ENCODE measurements at regions not wholly inside any gene's neighbourhood (a gene's known extent, or its start where the extent isn't known, plus 50 kb on each side); places are given as distances from the start of the nearest gene placed in this dataset.
"Not testable (repeated sequence)": the region's sequence is repeated elsewhere in the genome, so short reads cannot be mapped to it uniquely, and the experiment has no call there.

GRCh38 chr1:88502886-88503285 lies 181.2 kb upstream of the PKN2 start:
- DNase-seq (ENCODE audit: low read depth in 2 of 3, low spot score in 2 of 3), result no peak

DNA sequence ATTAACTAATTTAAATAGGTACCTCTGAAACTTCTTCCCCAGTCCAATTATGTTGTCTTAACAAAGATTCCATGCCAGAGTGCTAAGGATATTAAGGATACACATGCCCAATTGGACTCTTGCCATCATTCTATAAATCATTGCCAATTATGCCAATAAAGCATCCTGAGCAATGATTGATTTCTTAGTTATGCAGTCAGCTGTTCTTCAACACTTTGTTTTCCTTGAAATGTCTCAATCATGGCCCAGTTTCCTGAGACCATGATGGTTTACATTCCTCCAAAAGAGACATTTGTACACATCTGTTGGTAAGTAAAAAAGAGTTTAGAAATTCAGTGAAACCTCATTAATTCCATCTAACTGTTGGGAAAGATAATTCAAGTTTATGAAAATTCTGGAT lies 180.4 kb upstream of the PKN2 start:
- DNase-seq (ENCODE audit: low read depth in 2 of 3, low spot score in 2 of 3), result no peak

DNA sequence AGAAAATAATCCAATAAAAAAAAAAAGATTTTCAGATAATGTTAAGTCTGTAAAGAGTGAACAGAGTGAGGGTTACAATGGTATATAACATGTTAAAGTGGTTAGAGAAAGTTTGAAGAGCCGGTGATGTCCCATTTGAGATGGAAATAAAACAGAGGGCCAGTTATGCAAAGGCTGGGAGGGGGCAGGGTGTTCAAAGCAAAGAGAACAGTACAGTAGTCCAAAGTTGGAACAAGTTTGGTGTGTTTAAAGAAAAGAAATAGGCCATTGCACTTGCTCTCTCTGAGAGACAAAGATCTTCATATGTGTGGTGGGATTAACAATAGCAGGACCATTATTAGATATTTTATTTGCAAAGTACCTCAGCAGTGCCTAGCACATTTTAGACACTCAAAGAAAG lies 179.5 kb upstream of the PKN2 start:
- no peak for DNase-seq (ENCODE audit: low read depth in 2 of 3, low spot score in 2 of 3)

DNA sequence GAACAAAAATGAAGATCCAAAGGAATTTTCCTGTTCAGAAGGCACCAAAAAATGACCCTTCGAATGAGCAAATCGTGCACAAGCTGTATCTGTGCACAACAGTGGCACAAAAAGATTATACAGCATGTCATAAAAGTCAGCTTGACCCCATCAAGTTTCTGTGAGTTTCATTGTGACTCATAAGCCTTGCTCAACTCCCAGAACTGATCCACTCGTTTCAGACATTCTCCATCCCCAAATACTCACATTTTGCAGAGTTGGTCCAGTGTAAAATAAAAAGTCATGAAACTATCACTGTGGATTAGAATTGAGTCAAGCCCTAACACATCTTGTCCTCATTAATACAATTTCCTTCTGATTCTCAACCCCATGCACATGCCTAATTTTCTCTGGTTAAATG lies 174.7 kb upstream of the PKN2 start:
- no peak for DNase-seq (ENCODE audit: low read depth in 2 of 3, low spot score in 2 of 3)

DNA sequence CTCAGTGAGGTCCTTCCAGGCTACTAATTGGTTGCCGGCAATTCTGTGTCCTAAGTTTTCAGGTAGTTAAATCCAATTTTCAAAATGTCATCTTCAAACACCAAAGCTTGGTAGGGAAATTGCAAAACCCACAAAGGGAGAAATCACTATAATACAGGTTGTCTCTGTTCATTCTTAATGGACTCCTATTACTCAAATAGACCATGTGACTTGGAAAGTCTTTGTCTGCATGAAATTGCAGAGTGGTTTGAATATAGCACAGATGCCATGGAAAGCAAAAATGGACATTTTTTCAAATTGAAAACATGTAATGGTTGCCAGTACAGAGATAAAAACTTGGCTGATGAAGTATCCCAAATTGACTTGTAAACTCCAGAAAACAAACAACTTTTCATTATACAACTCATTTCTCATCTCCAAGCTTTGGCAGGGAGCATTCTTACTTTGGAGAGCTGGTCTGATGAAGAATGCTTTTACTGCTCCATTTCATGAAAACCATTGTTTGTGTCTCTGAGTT lies 169.5 kb upstream of the PKN2 start:
- no peak for DNase-seq (ENCODE audit: low read depth in 2 of 3, low spot score in 2 of 3)

DNA sequence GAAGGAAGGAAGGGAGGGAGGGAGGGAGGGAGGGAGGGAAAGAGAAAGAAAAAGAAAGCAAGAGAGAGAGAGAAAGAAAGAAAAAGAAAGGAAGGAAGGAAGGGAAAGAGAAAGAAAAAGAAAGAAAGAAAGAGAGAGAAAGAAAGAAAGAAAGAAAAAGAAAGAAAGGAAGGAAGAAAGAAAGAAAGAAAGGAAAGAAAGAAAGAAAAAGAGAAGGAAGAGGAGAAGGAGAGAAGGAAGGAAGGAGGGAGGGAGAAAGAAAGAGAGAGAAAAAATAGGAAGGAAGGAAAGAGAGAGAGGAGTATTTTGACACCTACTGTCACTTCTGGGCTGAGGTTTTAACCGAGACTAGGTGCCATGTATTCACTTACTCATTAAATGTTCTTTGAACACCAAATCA lies 166.6 kb upstream of the PKN2 start:
- DNase-seq (ENCODE audit: low read depth in 2 of 3, low spot score in 2 of 3), result not testable (repeated sequence)

DNA sequence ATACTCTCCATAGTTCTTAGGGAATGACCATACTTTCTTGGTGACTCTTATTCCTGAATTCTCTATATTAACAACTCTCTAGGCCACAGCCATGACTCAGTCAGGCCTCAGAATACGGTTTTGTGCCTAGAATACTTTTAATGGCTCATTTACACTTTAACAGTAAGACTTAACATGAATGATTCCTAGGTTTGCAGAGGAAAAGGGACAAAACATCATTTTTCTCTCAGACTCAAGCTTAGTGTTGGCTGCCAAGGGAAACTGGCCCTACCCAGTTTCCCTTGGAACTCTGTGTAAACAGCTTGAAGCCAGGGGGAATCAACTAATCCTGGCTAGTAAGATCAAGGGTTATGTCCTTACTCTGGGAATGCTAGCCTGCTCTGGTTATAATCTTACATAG lies 164.9 kb upstream of the PKN2 start:
- no peak for DNase-seq (ENCODE audit: low read depth in 2 of 3, low spot score in 2 of 3)

DNA sequence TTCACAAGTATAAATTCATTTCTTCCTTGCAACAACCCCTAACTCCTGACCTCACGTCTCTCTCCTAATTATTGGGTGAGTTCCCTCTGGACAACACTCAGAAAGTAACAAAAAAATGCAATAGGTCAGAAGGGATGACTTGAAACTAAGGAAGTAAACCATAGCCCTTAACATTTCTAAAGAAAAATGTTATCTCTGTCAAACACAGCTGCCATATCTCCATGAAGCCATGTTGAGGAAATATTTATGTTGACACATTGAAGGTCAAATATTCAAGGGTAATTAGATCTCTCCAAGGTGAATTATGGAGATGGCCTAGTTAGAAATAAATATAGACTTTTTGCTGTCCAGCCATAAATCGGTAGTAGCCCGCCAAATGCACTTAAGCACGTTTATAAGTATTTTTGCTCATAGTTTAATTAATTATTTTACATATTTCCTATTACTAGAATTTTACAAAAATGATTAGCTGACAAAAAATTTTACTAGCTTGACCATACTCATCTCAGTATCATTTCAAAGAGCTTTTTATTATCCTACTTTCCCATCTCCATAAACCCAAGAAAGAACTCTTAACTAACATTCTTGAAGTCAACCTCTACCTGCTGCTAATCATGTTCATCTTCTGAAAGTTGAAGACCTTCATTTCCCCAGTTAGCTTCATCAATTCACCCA lies 160.1 kb upstream of the PKN2 start:
- DNase-seq (ENCODE audit: low read depth in 2 of 3, low spot score in 2 of 3), result no peak

GRCh38 chr1:88526456-88526855 lies 157.6 kb upstream of the PKN2 start:
- DNase-seq (ENCODE audit: low read depth in 2 of 3, low spot score in 2 of 3), result no peak

GRCh38 chr1:88528792-88529191 lies 155.3 kb upstream of the PKN2 start:
- DNase-seq (ENCODE audit: low read depth in 2 of 3, low spot score in 2 of 3), result no peak

- DNase-seq (ENCODE audit: low read depth in 2 of 3, low spot score in 2 of 3), result no peak
Measured at GRCh38 chr1:88529581-88529980, 154.5 kb upstream of the PKN2 start.

GRCh38 chr1:88530246-88530645 lies 153.8 kb upstream of the PKN2 start:
- DNase-seq (ENCODE audit: low read depth in 2 of 3, low spot score in 2 of 3), result no peak

GRCh38 chr1:88537787-88538186 lies 146.3 kb upstream of the PKN2 start:
- DNase-seq (ENCODE audit: low read depth in 2 of 3, low spot score in 2 of 3), result no peak

DNA sequence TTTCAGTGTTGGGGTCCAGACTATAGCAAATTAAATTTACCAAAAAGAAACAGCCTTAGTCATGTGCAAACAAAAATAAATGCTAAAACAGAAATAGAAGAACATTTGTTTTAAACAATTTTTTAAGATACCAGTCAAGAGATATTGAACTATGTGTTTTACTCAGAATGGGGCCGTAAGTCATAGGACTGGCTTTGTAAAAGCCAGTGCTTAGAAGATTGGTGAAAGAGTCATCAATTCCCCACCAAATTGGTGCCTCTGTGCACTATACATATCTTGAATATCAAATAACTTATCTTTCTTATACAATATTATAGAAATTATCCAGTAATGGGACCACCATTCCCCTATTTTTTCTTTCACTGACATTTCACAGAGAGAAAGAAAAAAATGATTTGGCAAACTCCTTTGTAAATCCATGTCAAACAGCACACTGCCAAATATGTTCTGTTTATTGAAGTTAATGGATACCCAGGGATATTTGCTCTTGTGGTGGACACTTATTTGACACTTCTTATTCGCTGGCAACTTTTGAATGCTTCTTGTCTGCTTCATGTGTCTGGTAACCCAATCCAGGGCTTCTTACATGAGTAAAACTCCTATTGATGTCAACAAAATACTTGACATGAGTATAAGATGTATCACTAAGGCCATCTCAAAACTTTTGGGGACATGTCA lies 145.7 kb upstream of the PKN2 start:
- no peak for DNase-seq (ENCODE audit: low read depth in 2 of 3, low spot score in 2 of 3)

DNA sequence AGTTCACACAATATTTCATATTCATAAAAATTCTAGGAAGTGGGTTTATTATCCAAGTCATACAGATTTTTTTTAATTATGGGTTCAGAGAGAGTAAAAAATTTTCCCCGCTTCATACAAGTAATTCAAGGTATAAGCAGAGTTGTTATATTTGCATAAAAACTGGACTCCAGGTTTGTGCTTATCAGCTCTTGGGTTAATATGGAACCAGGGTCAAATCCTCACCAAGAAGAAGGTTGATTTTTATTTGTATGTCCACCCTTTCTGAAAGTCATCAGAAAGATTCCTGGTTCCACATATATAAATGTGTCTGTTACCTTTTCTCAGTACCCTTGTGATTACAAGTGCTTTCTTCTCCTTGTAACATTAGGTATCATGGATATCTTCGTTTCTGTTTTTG lies 143.8 kb upstream of the PKN2 start:
- no peak for DNase-seq (ENCODE audit: low read depth in 2 of 3, low spot score in 2 of 3)

- DNase-seq (ENCODE audit: low read depth in 2 of 3, low spot score in 2 of 3), result no peak
Measured at GRCh38 chr1:88541596-88541995, 142.5 kb upstream of the PKN2 start.

GRCh38 chr1:88544195-88544594 lies 139.9 kb upstream of the PKN2 start:
- DNase-seq (ENCODE audit: low read depth in 2 of 3, low spot score in 2 of 3), result no peak

DNA sequence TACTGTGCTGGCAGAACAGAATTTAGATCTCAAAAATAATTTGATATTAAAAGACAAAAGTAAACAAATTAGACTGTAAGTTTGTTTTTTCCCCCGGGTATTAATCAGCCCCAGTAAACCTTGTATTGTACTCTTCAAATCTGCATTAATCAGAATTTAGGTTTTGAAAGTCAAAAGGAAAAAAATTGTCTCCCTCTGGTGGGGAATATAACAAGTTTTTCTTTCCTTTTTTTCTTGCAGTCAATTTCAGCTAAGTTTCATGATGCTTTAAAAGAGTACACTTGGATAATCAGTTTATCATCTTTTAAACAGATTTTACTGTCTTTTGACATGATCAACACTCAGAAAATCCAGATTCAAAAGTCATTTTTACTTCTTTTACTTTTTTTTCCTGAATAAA lies 134.5 kb upstream of the PKN2 start:
- no peak for DNase-seq (ENCODE audit: low read depth in 2 of 3, low spot score in 2 of 3)

DNA sequence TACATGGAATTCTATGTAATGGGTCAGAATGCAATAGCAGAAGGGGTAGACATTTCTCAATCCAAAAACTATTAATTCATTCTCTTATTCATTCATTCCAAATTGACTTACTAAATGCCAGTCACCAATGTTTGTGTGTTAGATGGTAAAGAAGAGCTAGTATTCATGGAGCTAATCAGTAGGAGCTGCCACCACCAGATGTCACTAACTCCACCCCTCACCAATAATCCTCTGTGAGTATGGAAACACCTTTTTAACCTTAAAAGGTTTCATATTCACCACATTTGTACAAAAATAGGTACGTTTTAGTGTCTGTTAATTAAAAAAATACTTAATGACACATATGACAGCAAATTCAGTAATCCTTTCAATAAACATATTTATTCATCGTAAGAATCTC lies 131.8 kb upstream of the PKN2 start:
- DNase-seq (ENCODE audit: low read depth in 2 of 3, low spot score in 2 of 3), result no peak

DNA sequence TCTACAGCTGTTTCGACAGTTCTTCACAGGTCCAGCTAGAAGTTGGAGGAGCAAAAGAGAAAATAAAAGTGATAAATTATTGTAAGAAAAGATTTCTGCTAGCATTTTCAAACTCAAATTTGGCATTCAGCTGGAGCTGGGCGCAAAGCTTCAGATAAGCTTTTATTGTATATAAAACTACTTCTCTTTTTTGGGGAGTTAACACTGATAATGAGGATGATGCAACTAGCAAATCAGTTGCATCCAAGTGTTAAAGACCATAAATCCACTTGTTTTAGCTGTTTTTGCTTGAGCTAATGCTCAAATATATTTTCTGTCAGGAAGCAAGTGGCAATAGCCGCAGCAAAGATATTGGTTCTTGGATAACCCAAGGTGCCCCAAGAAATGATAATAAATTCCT lies 127.1 kb upstream of the PKN2 start:
- no peak for DNase-seq (ENCODE audit: low read depth in 2 of 3, low spot score in 2 of 3)

GRCh38 chr1:88560621-88561020 lies 123.5 kb upstream of the PKN2 start:
- no peak for DNase-seq (ENCODE audit: low read depth in 2 of 3, low spot score in 2 of 3)

DNA sequence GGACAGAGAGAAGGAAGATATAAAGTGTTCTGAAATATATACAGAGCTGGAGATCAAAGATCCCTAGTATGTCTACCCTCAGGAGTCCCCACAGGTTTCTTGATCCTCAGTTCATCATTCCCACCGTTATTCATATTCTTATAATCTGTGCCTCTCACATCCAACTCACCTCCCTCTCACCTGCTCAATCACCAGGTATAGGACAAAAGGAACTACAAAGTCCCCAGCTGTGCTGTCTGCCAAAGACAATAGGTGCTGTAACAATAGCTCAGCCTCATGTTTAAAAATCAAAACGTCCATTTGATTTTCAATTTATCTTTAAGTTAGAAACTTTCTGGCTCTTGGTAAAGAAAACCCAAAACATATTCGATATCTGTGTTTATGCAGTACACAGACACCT lies 121.1 kb upstream of the PKN2 start:
- DNase-seq (ENCODE audit: low read depth in 2 of 3, low spot score in 2 of 3), result no peak
